Heart left ventricle (tissue), 16 donors: ENCODE measurements at regions not wholly inside any gene's neighbourhood (a gene's known extent, or its start where the extent isn't known, plus 50 kb on each side); places are given as distances from the start of the nearest gene placed in this dataset.

Experiments used
- ATAC-seq, 4 donors: fragments of 200-7000 bp; cut with Tn5 transposase; one replicate each; pipeline ENCODE4 v1.9.1; 2020 to 2022; ENCODE audit warnings: moderate library complexity in 4 of 4, mild to moderate bottlenecking in 3 of 4, moderate number of reproducible peaks in 1 of 4
- DNase-seq, 5 donors: peaks; one replicate each; pipeline ENCODE4 v3.0.0-alpha.2; 2020
- H3K27ac ChIP-seq, 12 donors: fragments of 200-600 bp; sonication (generic) in 4 of 12; one replicate each; pipeline versions ENCODE4 v1.5.0 to v1.8.0; 2016 to 2022; ENCODE audit warnings: mild to moderate bottlenecking in 2 of 12
- H3K27me3 ChIP-seq, 9 donors: fragments of 200-600 bp; sonication (generic) in 2 of 9; one replicate each; pipeline versions ENCODE4 v1.5.1 to v1.8.0; 2016 to 2022; ENCODE audit warnings: mild to moderate bottlenecking in 3 of 9
- H3K36me3 ChIP-seq, 9 donors: fragments of 200-600 bp; sonication (generic) in 2 of 9; one replicate each; pipeline versions ENCODE4 v1.5.0 to v1.8.0; 2018 to 2022; ENCODE audit warnings: mild to moderate bottlenecking in 2 of 9
- H3K4me1 ChIP-seq, 12 donors: fragments of 200-600 bp; sonication (generic) in 4 of 12; one replicate each; pipeline versions ENCODE4 v1.5.0 to v1.8.0; 2016 to 2022; ENCODE audit warnings: mild to moderate bottlenecking in 3 of 12
- H3K4me3 ChIP-seq, 12 donors: fragments of 200-600 bp; sonication (generic) in 4 of 12; one replicate each; pipeline versions ENCODE4 v1.5.0 to v1.8.0; 2017 to 2022; ENCODE audit warnings: mild to moderate bottlenecking in 9 of 12, moderate library complexity in 4 of 12
- H3K9me3 ChIP-seq, 12 donors: fragments of 200-600 bp; sonication (generic) in 4 of 12; one replicate each; pipeline versions ENCODE4 v1.5.0 to v1.8.0; 2016 to 2022; ENCODE audit warnings: mild to moderate bottlenecking in 1 of 12
- CTCF ChIP-seq, 12 donors: fragments of 200-600 bp; sonication (generic) in 4 of 12; IDR thresholded peaks; one replicate each; pipeline versions ENCODE4 v1.5.0 to v1.8.0; 2018 to 2022; ENCODE audit warnings: antibody characterized with exemption in 12 of 12, mild to moderate bottlenecking in 5 of 12
- POLR2A ChIP-seq, 2 donors: fragments of 450-650 bp; IDR thresholded peaks; one replicate each; pipeline ENCODE4 v1.6.1; 2017; ENCODE audit warnings: antibody characterized with exemption in 2 of 2, mild to moderate bottlenecking in 2 of 2, moderate library complexity in 2 of 2
- WGBS, 4 donors: extraction: QIAGEN DNeasy Blood & Tissue Kit in 2 of 4; methylation state at CpG; one replicate each; pipeline versions ENCODE4 v1.1.5 to v1.1.7; 2013 to 2018; 5-methylcytosine and 5-hydroxymethylcytosine counted together
- intact Hi-C, 10 donors: fragments of 100-400 bp; cut with DNase I; formaldehyde crosslinking; loops; one replicate each; pipeline versions ENCODE4 v1.11.1 to v1.14.2; 2022
- donor health status: ischemic (EF 13 %, LVEDD 7.1; RV severe dilation, severe dysfunction).
- donor health status: healthy with polysubstance abuse.
- donor health status: DM: no; HTN: yes; CAD: no.
- donor health status: DM: no; HTN: no; CAD: no.
- donor health status: ischemic (EF 25% LVEDD 6.9; RV normal size, moderate dysfunction).
- donor health status: ischemic (EF 25% LVEDD 5.7; RV mildly dilated, moderate dysfunction).
- donor health status: healthy.
- donor health status: DM: yes; HTN: yes; CAD: no.
- donor health status: ischemic (EF 35%, LVEDD 5.7; RV mildly dilated, moderate dysfunction).
- donor health status: nonischemic (EF 11% LVEDD 7.7; RV severe dilation, severe dysfunction).
- donor health status: DM: yes; HTN: yes; CAD: no.
- donor health status: PGD.
- donor health status: ischemic (EF 29% LVEDD 5.4; RV normal size, mild dysfunction).
- donor health status: nonischemic (EF 23%, LVEDD 6.1; RV moderate dilation, normal function).

GRCh38 chr20:58569241-58570125 is 54.3 kb upstream of the APCDD1L start:
- intact Hi-C loops = no loop called here
- DNase-seq (peak in 1 of 5 donors; percentile 16), ATAC-seq (no peak)
- peaks cover 0 to 2% (median 0%) of the 10 kb centered on the region in 12 donors for H3K9me3 ChIP-seq
- WGBS, 4 donors = 72 to 77% (median 73%) methylated on average over 21 to 28 of the region's 28 CpGs
- peaks cover 0 to 6% (median 0%) of the 10 kb centered on the region in 9 donors for H3K27me3 ChIP-seq
- H3K4me3 ChIP-seq = no peak overlapping the region
- peak overlapping the region in 3 of 12 donors; percentile 2 to 34 (median 24) for H3K27ac ChIP-seq
- H3K36me3 ChIP-seq = no peaks in the 10 kb centered on the region
- H3K4me1 ChIP-seq = peaks cover 0 to 10% (median 0%) of the 10 kb centered on the region in 12 donors
- TF ChIP-seq POLR2A (IDR thresholded peaks at IDR 0.05) = no peak
- no peak for TF ChIP-seq CTCF (IDR thresholded peaks at IDR 0.05)

GRCh38 chr20:58568483-58569240 is 53.5 kb upstream of the APCDD1L start:
- TF ChIP-seq POLR2A (IDR thresholded peaks at IDR 0.05) (no peak), CTCF (IDR thresholded peaks at IDR 0.05) (no peak)
- peaks cover 0 to 10% (median 0%) of the 10 kb centered on the region in 12 donors for H3K9me3 ChIP-seq
- no peak overlapping the region for H3K4me3 ChIP-seq

GRCh38 chr20:58568126-58568482 is 52.9 kb upstream of the APCDD1L start:
- Histone ChIP-seq H3K9me3 (peaks cover 0 to 10% (median 0%) of the 10 kb centered on the region in 12 donors), H3K27ac (no peak overlapping the region), H3K36me3 (no peaks in the 10 kb centered on the region), H3K27me3 (peaks cover 0 to 6% (median 0%) of the 10 kb centered on the region in 9 donors), H3K4me1 (peaks cover 0 to 10% (median 0%) of the 10 kb centered on the region in 12 donors), H3K4me3 (no peak overlapping the region)
- intact Hi-C loops = no loop called here
- ATAC-seq (peak in 1 of 4 donors; percentile 39), DNase-seq (no peak)
- WGBS, 4 donors = 52 to 72% (median 63%) methylated on average over 10 of the region's 10 CpGs
- no peak for TF ChIP-seq POLR2A (IDR thresholded peaks at IDR 0.05)

More at GRCh38 chr20:58568483-58569240, 53.5 kb upstream of the APCDD1L start:
- Histone ChIP-seq H3K27me3 (peaks cover 0 to 6% (median 0%) of the 10 kb centered on the region in 9 donors), H3K27ac (peak overlapping the region in 2 of 12 donors; percentile 2 to 24), H3K36me3 (no peaks in the 10 kb centered on the region), H3K4me1 (peaks cover 0 to 10% (median 0%) of the 10 kb centered on the region in 12 donors)
- DNase-seq (peak in 1 of 5 donors; percentile 30), ATAC-seq (peak in 3 of 4 donors; percentile 31 to 63 (median 42))
- 60 to 73% (median 63%) methylated on average over 16 to 20 of the region's 20 CpGs for WGBS, 4 donors
- intact Hi-C loops = no loop called here

- no peak overlapping the region for H3K4me3 ChIP-seq
- H3K9me3 ChIP-seq = peaks cover 0 to 10% (median 0%) of the 10 kb centered on the region in 12 donors
- 91 to 95% (median 94%) methylated on average over 13 of the region's 13 CpGs for WGBS, 4 donors
- no peaks in the 10 kb centered on the region for H3K36me3 ChIP-seq
- TF ChIP-seq CTCF (IDR thresholded peaks at IDR 0.05) = no peak
- no peak for TF ChIP-seq POLR2A (IDR thresholded peaks at IDR 0.05)
- DNase-seq = no peak
- no peak overlapping the region for H3K27ac ChIP-seq
- peaks cover 0 to 6% (median 0%) of the 10 kb centered on the region in 9 donors for H3K27me3 ChIP-seq
- no peak for ATAC-seq
- intact Hi-C loops = no loop called here
- H3K4me1 ChIP-seq = peaks cover 0 to 10% (median 0%) of the 10 kb centered on the region in 12 donors
Observed at GRCh38 chr20:58567437-58567836, 52.2 kb upstream of the APCDD1L start.
